HL-60 (cell line): ENCODE measurements at regions not wholly inside any gene's neighbourhood (a gene's known extent, or its start where the extent isn't known, plus 50 kb on each side); places are given as distances from the start of the nearest gene placed in this dataset.
"Not testable (repeated sequence)": the region's sequence is repeated elsewhere in the genome, so short reads cannot be mapped to it uniquely, and the experiment has no call there.

Source experiments
- DNase-seq, 2 experiments: peaks; one replicate each; pipeline ENCODE4 v3.0.0-alpha.2; 2010 to 2020; ENCODE audit warnings: low read depth in 1 of 2, low spot score in 1 of 2
- H3K27ac ChIP-seq: fragments of 250-450 bp; sonication (Bioruptor Pico); replicated peaks from 2 replicates; pipeline ENCODE4 v1.5.1; 2020; ENCODE audit warnings: mild to moderate bottlenecking, moderate library complexity
- H3K27me3 ChIP-seq: fragments of 250-450 bp; sonication (Bioruptor Pico); 2 replicates; pipeline ENCODE4 v1.5.1; 2021; ENCODE audit warnings: mild to moderate bottlenecking, moderate library complexity; ENCODE audit not compliant: insufficient read depth, poor library complexity, severe bottlenecking
- H3K4me3 ChIP-seq: replicated peaks from 2 replicates; pipeline ENCODE4 v1.5.1; 2011; ENCODE audit warnings: mild to moderate bottlenecking, control low read depth, low read length; ENCODE audit not compliant: insufficient read depth
- GABPA ChIP-seq: IDR thresholded peaks from 2 replicates; pipeline ENCODE4 v1.6.1; 2012; ENCODE audit warnings: low read depth
- POLR2AphosphoS5 ChIP-seq: IDR thresholded peaks from 2 replicates; pipeline ENCODE4 v1.6.1; 2012; ENCODE audit warnings: low read depth
- SPI1 ChIP-seq: IDR thresholded peaks from 2 replicates; pipeline ENCODE4 v1.6.1; 2012; ENCODE audit warnings: low read depth, mild to moderate bottlenecking, borderline replicate concordance
- TF ChIP-seq, protein P1 (sequence below): IDR thresholded peaks from 2 replicates; pipeline ENCODE4 v1.6.1; 2012; ENCODE audit warnings: low read depth; ENCODE audit not compliant: insufficient replicate concordance
- TF ChIP-seq, protein P2 (sequence below): IDR thresholded peaks from one replicate; pipeline ENCODE4 v1.5.1; 2011; ENCODE audit warnings: low read length, control low read depth, inconsistent platforms; ENCODE audit not compliant: insufficient read depth

DNA sequence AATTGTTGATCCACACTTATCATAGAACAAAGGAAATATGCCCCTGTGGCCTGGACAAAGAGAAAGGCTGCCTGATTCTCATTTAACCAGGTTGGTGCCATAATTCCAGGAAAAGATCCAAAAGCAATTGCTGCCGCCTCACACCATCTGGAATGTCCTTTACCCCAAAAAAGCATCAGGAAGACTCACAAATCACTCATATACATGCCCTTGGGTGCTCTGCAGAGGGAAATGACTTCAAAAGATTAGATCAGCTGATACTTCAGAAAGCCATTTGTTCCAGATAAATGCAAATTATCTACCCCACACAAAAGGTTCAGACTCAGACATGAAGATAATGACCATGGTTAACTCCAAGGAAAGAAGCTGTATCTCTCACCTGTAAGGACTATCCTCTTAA lies 285.8 kb downstream of the C1D start:
- TF ChIP-seq SPI1 (no peak), POLR2AphosphoS5 (no peak), GABPA (no peak)
- TF ChIP-seq, protein P1, sequence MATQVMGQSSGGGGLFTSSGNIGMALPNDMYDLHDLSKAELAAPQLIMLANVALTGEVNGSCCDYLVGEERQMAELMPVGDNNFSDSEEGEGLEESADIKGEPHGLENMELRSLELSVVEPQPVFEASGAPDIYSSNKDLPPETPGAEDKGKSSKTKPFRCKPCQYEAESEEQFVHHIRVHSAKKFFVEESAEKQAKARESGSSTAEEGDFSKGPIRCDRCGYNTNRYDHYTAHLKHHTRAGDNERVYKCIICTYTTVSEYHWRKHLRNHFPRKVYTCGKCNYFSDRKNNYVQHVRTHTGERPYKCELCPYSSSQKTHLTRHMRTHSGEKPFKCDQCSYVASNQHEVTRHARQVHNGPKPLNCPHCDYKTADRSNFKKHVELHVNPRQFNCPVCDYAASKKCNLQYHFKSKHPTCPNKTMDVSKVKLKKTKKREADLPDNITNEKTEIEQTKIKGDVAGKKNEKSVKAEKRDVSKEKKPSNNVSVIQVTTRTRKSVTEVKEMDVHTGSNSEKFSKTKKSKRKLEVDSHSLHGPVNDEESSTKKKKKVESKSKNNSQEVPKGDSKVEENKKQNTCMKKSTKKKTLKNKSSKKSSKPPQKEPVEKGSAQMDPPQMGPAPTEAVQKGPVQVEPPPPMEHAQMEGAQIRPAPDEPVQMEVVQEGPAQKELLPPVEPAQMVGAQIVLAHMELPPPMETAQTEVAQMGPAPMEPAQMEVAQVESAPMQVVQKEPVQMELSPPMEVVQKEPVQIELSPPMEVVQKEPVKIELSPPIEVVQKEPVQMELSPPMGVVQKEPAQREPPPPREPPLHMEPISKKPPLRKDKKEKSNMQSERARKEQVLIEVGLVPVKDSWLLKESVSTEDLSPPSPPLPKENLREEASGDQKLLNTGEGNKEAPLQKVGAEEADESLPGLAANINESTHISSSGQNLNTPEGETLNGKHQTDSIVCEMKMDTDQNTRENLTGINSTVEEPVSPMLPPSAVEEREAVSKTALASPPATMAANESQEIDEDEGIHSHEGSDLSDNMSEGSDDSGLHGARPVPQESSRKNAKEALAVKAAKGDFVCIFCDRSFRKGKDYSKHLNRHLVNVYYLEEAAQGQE: no peak
- TF ChIP-seq, protein P2, sequence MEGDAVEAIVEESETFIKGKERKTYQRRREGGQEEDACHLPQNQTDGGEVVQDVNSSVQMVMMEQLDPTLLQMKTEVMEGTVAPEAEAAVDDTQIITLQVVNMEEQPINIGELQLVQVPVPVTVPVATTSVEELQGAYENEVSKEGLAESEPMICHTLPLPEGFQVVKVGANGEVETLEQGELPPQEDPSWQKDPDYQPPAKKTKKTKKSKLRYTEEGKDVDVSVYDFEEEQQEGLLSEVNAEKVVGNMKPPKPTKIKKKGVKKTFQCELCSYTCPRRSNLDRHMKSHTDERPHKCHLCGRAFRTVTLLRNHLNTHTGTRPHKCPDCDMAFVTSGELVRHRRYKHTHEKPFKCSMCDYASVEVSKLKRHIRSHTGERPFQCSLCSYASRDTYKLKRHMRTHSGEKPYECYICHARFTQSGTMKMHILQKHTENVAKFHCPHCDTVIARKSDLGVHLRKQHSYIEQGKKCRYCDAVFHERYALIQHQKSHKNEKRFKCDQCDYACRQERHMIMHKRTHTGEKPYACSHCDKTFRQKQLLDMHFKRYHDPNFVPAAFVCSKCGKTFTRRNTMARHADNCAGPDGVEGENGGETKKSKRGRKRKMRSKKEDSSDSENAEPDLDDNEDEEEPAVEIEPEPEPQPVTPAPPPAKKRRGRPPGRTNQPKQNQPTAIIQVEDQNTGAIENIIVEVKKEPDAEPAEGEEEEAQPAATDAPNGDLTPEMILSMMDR: no peak
- DNase-seq: no peak
- H3K4me3 ChIP-seq: no peak overlapping the region

DNA sequence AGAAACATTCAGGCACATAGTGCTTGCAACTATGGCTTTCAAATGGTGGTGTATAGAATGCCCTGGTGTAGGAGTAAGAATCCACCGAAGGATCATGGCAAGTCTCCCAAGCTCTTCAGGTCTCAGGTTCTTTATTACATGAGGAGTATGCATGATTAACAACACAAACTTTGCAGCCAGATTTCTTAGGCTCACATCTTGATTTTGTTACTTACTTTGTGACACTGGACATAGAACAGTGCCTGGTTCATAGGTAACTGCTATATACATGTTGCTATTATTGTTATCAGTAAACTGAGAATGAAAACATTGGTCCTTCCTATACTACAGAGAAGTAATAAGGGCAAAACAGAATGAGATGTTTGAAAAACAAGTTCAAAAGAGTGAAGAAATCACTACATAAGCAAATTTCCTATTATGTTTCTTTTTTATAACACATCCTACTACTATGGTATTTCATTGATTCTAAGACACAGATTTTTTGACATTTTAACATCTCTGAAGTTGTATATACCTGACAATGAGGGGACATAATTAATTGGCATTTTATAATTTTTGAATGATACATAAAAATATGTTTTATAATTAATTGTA lies 284.9 kb downstream of the C1D start:
- H3K27ac ChIP-seq: no peak overlapping the region
- no peak for DNase-seq
- H3K4me3 ChIP-seq: no peak overlapping the region
- peaks cover 6% of the 10 kb centered on the region for H3K27me3 ChIP-seq
- TF ChIP-seq, protein P1: no peak
- TF ChIP-seq POLR2AphosphoS5: no peak
- TF ChIP-seq GABPA: no peak
- TF ChIP-seq, protein P2: no peak
- TF ChIP-seq SPI1: no peak

More for the DNA sequence above, 285.8 kb downstream of the C1D start:
- peaks cover 4% of the 10 kb centered on the region for H3K27me3 ChIP-seq
- H3K27ac ChIP-seq: no peak overlapping the region

DNA sequence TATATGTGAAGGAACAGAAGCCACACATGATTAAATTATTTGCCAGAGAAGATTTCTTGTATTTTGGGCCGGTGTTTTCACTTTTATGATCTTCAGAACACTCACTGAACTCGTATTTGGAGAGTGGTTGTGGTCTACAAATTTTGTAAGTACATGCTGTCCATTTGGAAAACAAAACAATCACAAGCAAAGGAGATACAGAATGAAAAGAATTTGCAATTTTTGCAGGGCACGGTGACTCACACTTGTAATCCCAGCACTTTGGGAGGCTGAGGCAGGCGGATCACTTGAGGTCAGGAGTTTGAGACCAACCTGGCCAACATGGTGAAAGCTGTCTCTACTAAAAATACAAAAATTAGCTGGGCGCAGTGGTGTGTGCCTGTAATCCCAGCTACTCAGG lies 282.0 kb downstream of the C1D start:
- DNase-seq, H3K4me3 ChIP-seq, H3K27me3 ChIP-seq, H3K27ac ChIP-seq: not testable (repeated sequence)

DNA sequence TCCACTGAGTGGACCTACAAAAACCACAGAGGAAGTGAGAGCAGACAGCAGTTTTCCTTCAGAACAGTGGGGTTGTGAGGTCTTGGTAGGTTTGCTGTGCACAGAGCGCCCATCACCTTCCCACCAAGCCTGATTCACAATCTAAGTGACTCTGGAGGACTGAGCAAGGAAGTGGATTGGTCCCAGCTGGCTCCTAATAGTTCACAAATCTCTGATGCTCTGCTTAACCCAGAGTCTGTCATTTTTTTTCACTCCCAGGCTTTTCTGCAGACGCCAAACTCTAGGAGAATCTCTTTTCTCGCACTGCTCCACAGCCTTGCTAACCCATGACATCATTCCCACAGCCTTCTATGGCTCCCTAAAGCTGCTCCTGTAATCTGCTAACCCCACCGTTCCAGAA lies 280.4 kb downstream of the C1D start:
- TF ChIP-seq, protein P2: no peak
- TF ChIP-seq, protein P1: no peak
- no peak for TF ChIP-seq SPI1
- no peak for TF ChIP-seq GABPA
- no peak for TF ChIP-seq POLR2AphosphoS5
- DNase-seq: no peak
- Histone ChIP-seq H3K4me3 (no peak overlapping the region), H3K27ac (no peak overlapping the region), H3K27me3 (peaks cover 8% of the 10 kb centered on the region)
